ENCODE measurements at regions not wholly inside any gene's neighbourhood (a gene's known extent, or its start where the extent isn't known, plus 50 kb on each side); places are given as distances from the start of the nearest gene placed in this dataset.
A peak's percentile ranks its signal among the peaks of the same experiment; 100 is the strongest.

DNA sequence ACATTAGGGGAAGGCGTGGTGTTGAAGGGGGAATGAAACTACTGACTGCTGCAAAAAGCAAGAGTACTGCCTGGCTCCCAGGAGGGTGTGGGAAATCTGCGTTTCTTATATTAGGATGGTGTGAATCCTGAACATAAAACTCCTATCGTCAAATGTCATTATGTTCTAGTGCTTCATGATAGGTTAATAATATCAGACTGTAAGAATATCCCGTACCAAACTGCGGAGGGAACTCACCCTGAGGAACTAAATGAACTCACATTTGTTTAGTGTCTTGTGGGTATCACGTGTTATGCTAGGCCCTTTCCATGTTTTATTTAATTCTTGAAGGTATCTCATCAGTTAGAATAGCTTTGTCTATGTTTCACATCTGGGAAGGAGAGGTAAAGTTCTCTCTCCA is 610.7 kb downstream of the QKI start:
- in situ Hi-C loops (cut with HindIII; ENCODE audit: low pct_unique_long_range_greater_than_20kb, low sequenced_read_pairs) = no loop called here
- DNase-seq (ENCODE audit: low read depth, low spot score) = no peak

DNA sequence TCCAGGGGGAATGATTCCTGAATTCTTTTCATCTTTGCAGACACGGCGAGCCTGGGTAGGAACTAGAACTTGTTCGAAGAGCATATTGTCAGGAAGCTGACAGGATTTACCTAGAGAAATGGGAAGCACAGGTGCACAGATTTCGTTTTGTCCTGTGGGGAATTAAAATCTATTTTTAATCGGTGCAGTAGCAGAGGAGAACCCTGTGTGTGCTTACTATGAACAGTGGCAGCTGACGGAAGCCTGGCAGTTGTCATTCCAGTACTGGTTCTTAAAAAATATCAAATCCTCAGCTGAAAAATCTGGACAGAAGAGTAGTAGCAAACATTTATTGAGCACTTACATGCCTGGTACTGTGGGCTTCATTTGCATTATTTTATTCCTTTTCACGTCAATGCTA is 609.0 kb downstream of the QKI start:
- DNase-seq (ENCODE audit: low read depth, low spot score) = no peak
- in situ Hi-C loops (cut with HindIII; ENCODE audit: low pct_unique_long_range_greater_than_20kb, low sequenced_read_pairs) = no loop called here

DNA sequence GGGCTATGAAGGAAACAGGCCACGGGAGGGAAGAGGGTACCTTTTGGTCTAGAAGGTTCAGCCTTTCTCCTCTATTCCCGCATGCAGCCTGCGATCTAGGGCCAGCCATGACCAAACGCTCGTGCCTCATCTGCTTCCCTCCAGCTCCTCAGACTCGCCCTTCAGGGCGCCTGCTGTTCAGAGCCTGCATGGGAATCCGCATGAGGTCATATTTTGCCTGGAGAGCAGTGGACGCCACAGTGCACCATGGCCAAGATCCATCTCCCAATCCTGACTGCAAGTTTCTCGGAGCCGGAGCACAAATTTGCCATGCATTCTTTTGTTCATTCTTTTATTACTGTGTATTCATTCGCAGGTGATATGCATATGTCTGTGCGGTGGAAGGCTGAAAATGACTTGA is 608.1 kb downstream of the QKI start:
- no peak for DNase-seq (ENCODE audit: low read depth, low spot score)
- in situ Hi-C loops (cut with HindIII; ENCODE audit: low pct_unique_long_range_greater_than_20kb, low sequenced_read_pairs) = no loop called here

DNA sequence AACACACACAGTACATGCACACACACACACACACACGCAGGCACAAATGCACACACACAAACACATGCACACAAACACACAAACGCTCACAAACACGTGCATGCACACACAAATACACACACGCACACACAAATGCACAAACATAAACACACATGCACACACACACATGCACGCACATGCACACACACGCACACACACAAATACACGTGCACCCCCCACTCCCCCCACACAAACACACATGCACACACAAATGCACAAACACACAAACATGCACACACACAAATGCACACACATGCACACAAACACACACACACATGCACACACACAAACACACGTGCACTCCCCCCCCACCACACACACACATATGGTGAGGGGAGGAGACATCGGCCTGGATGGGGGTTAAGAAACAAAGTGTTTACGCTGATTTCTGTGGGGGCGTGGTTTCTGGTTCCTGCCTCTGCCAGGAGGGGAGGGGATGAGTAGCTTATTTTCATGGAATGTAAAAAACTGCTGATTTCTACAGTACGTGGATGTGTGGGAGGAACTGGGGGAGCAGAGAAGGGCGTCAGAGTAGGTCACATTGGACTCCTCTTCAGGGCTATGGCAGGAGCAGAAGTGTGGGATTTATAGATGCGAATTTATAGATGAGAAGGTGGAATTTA is 607.2 kb downstream of the QKI start:
- DNase-seq (ENCODE audit: low read depth, low spot score) = no peak
- in situ Hi-C loops (cut with HindIII; ENCODE audit: low pct_unique_long_range_greater_than_20kb, low sequenced_read_pairs) = no loop called here

DNA sequence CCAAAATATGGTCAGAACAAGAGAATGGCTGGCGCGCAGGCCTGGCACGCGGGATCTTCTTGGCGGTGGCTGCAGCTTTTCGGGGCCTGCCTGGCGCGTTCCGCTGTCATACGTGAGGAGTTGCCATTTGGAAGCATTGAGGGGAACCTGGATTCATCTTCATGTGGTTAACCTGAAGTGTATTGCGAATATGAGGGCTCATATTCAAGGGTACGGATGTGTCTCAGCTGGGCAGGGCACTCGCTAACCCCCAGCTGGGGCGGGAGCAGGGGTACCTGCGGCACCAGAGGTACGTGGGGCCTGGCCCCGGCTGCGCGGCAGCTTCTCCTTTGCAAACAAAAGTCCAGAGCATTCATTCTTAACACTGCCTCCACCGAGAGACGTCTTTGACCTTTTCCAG is 605.6 kb downstream of the QKI start:
- in situ Hi-C loops (cut with HindIII; ENCODE audit: low pct_unique_long_range_greater_than_20kb, low sequenced_read_pairs) = no loop called here
- DNase-seq (ENCODE audit: low read depth, low spot score) = no peak

DNA sequence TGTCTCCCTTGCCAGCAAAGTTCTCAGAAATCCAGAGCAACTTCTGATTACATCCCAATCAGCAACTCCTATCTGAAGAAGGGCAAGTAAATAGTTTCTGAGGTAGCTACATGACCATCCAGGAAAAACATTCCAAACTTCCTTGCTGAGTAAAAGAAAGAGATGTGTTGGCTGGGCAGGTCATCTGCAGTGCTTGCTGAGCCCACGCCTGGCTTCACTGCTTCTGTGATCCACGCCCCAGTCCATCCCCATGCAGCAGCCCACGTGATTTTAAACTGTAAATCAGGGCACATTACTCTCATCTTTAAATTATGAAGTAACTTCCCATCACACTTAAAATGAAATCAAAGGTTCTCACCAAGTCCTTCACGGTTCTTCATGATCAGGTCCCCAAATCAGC is 603.6 kb downstream of the QKI start:
- no peak for DNase-seq (ENCODE audit: low read depth, low spot score)
- in situ Hi-C loops (cut with HindIII; ENCODE audit: low pct_unique_long_range_greater_than_20kb, low sequenced_read_pairs) = no loop called here

DNA sequence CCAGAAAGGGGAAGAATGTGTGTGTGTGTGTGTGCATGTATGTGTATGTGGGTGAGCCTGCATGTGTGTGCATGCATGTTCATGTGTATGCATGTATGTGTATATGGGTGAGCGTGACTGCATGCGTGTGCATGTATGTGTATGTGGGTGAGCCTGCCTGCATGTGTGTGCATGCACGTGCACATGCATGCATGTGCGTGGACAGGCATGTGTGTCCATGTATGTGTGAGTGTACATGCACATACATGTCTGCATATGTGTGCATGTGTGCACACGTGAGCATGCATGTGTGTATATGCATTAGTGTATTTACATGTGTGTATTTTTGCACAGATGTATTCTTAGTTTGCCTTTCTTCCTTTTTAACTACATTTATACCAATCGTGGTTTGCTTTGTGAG is 601.5 kb downstream of the QKI start:
- in situ Hi-C loops (cut with HindIII; ENCODE audit: low pct_unique_long_range_greater_than_20kb, low sequenced_read_pairs) = no loop called here
- DNase-seq (ENCODE audit: low read depth, low spot score) = no peak

DNA sequence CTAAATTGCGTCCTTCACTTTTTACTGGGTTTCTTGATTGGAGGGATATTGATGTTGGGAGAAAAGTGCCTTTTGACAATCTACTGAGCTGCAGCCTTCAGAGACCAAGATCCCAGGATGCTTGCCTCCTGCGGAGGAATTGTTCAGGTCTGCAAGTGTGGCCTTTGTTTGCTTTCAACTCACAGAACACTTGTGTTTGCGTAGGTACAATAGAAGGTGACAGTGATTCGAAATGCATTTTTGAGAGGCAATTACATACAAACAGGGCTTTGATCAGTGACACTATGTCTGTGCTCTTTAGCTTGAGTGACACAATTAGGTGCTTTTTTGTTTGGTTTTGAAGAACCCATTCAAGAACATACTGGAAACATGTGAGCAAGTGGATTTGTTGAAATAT is 600.6 kb downstream of the QKI start:
- in situ Hi-C loops (cut with HindIII; ENCODE audit: low pct_unique_long_range_greater_than_20kb, low sequenced_read_pairs) = no loop called here
- DNase-seq (ENCODE audit: low read depth, low spot score) = no peak

DNA sequence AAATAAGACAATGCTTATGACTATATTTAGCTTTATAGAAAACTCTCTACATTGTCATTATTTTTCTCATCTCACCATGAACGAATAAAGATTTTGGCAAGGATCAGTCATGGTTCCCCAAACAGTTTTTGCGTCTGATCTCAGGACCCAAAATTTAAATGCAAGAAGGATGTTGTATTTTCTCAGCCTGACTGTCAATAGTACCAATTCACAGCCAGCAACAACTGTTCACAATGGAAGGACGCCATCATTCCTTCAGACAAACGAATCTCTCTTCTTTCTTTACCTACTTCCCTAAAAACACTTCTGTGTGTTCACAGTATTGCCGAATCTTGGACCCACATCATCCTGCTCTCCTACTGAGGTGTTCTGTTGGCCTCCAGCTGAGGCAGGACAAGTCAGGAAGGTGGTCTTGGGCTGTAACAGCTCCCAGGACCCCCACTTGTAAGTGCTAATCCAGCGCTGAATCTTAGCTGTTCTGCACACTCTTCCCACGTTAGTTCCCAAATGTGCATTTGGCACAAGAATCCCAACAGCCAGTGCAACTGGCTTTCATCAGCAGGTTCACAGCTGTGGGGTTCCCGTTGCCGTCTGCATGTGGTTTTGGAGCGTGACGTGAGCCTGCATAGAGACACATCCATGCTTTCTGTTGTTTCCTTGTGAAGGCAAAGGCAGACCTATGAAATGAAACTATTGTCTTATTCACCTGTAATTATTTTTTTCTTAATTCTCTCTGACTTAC is 600.0 kb downstream of the QKI start:
- in situ Hi-C loops (cut with HindIII; ENCODE audit: low pct_unique_long_range_greater_than_20kb, low sequenced_read_pairs) = no loop called here
- DNase-seq (ENCODE audit: low read depth, low spot score) = no peak

DNA sequence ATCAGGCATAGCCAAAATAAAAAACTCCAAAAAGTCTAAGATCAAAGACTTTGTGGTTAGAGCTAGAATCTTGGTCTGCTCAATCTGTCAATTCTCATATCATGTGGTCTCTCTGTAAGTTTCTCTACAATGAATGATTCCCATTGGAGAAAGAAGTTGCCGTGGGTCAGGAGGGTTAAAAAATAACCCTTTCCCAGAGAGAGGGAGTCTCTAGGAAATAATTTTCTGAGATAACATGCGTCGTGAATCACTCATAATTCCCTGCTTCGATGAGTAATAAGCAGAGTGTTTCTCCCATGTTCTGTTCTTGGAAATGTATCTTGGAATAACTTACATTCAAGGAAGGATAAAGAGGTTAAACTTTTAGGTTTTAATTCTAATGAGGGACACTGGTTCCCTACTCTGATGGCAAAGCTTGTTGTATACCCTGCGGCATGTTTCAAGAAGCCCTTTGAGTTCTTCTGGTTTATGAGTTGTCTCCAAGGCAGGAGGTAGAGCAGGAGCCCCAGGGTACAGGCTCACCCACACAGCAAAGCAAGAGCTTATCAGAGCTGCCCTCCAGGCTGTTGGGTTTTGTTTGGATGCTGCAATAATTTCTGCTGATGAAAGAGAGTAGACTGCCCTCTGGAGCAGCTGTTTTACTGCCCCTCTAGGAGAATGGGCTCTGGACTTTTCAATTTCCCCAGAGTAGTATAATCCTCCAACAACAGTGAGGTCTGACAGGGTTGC is 599.1 kb downstream of the QKI start:
- in situ Hi-C loops (cut with HindIII; ENCODE audit: low pct_unique_long_range_greater_than_20kb, low sequenced_read_pairs) = no loop called here
- DNase-seq (ENCODE audit: low read depth, low spot score) = peak; percentile 48

DNA sequence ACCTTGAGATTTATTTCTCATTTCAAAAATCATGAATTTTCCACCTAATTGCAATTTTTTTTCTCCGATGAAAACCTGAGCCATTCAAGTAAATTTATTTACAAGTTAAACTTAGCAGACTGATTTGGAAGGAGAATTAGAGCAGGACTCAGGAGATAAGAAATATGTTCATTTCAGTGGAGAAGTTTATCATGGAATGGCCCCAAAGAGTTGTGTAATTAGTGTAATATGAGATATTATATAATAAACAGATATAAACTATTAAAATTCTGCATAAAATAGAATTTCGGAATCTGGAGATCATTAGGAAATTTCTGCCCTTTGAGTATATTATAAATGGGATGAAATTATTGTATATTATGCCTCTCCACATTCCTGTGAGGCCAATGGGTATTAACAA is 596.8 kb downstream of the QKI start:
- in situ Hi-C loops (cut with HindIII; ENCODE audit: low pct_unique_long_range_greater_than_20kb, low sequenced_read_pairs) = no loop called here
- DNase-seq (ENCODE audit: low read depth, low spot score) = no peak

DNA sequence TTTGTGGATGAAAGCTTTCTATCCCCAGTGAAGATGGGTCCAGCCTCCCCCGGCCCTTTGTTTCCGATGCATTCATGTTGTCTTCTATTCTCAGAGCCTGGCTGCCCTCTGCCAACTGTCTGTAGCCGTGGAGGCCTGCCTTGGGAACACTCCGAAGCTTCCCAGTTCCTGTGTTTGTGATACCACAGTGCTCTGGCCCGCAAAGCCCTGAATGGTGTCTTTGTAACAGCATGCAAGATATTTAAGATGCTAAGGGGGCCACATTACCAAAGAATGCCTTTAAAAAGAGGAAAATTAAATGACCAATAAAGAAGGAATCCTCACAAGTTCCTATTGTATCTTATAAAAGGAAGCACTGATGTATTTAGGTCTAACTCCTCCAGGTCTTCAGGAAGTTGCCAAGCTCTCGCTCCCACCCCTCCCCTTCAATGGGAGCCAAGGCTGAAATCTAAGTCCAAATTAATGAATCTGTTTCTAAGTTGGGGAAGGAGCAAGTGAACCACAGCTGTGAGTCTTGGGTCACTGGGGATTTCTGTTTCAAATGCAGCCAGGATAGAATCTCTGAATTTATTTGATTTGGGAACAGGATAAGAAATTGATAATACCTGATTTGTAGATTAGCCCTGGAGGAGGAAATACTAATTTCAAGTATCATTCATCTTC is 596.1 kb downstream of the QKI start:
- in situ Hi-C loops (cut with HindIII; ENCODE audit: low pct_unique_long_range_greater_than_20kb, low sequenced_read_pairs) = no loop called here

DNA sequence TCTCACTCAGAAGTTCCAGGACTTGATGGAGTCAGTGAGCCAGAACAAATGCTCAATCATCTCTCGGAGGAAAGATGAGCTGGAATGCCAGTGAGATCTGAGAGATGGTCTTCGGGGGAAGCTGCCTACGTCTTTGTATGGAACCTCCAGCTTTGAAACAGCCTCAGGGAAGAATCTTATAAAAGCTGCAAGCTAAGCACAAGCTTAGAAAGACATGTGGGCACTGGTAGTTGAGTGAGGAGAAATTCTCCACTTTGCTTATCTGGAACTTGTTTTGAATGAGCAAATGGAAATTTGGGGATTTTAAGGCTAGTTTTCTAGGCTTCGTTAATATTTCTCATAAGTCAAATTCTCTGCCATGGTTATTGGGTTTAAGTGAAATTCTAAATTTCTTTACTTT is 594.4 kb downstream of the QKI start:
- in situ Hi-C loops (cut with HindIII; ENCODE audit: low pct_unique_long_range_greater_than_20kb, low sequenced_read_pairs) = no loop called here
- no peak for DNase-seq (ENCODE audit: low read depth, low spot score)

More for the DNA sequence above, 596.1 kb downstream of the QKI start:
- peak; percentile 65 for DNase-seq (ENCODE audit: low read depth, low spot score)

DNA sequence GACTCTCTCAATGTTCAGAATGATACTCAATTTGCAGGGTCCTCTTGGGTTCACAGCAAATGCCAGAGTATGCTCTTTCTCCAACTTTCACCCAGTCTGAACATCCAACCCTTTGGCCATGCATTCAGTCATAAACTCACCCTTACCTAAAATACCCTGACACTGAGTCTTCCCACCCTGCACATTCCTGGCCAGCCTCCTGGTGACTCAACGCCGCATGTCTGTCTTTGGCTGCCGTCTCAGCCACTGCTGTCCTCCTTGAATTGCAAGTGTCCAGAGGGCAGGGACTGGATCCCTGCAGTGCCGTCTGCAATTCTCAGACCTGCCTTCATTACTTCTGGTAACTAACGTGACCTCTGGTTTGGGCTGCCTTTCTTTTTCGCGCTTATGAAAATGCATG is 593.4 kb downstream of the QKI start:
- in situ Hi-C loops (cut with HindIII; ENCODE audit: low pct_unique_long_range_greater_than_20kb, low sequenced_read_pairs) = no loop called here
- no peak for DNase-seq (ENCODE audit: low read depth, low spot score)

DNA sequence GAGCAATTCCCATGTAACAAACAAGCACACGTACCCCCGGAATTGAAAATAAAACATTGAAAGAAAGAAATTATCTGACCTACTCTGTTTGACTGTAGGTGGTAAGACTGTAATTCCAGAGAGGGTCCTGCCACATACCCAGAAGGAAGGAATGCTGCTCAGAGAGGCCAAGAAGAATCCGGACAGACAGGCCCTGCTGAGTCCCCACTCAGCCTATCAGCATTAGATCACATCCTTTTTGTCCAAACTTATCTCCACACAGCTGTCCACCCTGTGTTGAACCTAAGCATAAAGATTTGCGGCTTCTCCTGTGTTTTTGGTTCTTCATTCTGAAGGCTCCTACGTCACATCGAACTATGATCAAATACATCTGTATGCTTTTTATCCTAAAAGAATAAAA is 591.9 kb downstream of the QKI start:
- no peak for DNase-seq (ENCODE audit: low read depth, low spot score)
- in situ Hi-C loops (cut with HindIII; ENCODE audit: low pct_unique_long_range_greater_than_20kb, low sequenced_read_pairs) = no loop called here

DNA sequence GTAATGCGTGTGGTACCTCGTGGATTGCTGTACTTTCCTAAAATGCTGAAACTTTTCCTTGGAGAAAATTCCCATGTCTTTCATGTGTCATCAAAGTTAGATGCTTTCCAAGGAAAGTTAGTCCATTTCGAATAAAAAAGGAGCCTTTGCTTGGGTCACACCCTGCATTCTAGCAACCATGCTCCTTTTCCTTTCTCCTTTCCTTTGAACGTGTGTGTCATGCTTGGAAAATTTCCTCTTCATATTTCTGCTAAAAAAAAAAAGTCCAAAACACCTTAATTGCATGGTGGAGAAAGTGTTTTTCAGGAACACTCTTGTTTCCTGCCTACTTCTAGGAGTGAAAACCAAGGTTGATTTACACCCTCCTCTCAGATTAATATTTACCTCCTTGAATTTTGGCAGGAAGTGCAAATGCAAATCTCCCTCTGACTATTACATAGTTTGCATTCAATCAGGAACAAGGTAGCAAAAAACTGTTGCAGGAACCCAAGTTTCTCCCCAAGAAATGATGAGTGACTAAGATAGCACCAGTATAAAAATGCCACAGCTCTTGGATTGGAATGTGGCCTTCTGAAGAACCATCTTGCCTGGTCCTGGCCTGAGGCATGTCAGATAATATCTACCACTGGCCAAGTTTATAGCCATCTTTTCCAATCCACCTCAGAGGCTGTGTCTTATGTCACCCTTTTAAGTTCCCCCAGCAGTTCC is 590.6 kb downstream of the QKI start:
- no peak for DNase-seq (ENCODE audit: low read depth, low spot score)
- in situ Hi-C loops (cut with HindIII; ENCODE audit: low pct_unique_long_range_greater_than_20kb, low sequenced_read_pairs) = no loop called here

DNA sequence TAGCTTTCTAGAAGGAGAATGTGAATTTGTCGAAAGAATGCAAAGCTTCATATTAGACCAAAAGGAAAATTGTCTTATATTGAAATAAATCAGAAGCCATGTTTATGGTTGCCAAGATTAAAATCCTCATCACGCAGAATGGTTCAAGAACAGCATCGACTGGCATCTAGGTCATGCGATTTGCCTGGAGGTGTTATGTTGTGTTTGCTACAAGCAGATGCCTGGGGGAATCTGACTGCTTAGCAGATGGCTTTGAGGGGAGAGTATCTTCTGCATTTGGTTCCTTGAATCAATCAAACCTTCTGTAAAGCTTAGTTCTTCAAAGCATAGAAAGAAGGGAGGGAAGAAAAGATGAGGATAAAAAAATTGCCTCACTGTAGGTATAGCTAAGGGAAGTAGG is 585.8 kb downstream of the QKI start:
- in situ Hi-C loops (cut with HindIII; ENCODE audit: low pct_unique_long_range_greater_than_20kb, low sequenced_read_pairs) = no loop called here
- DNase-seq (ENCODE audit: low read depth, low spot score) = no peak
